ENCODE measurements at regions not wholly inside any gene's neighbourhood (a gene's known extent, or its start where the extent isn't known, plus 50 kb on each side); places are given as distances from the start of the nearest gene placed in this dataset.

GRCh38 chr12:25637752-25638151, 84.7 kb upstream of the LMNTD1 start:
- TF ChIP-seq CTCF (conservative IDR thresholded peaks at IDR 0.05; ENCODE audit: low read length) (no peak), EZH2phosphoT487 (IDR thresholded peaks at IDR 0.05; ENCODE audit: borderline replicate concordance, low read depth, low read length) (no peak)
